HepG2 (cell line): ENCODE measurements at regions not wholly inside any gene's neighbourhood (a gene's known extent, or its start where the extent isn't known, plus 50 kb on each side); places are given as distances from the start of the nearest gene placed in this dataset.

ENCODE experiments used
- MAZ ChIP-seq, 2 experiments: sonication (generic) in 1 of 2; formaldehyde crosslinking in 1 of 2; IDR thresholded peaks; 2 replicates each; pipeline versions ENCODE4 v1.5.0 to v1.6.1; 2012 to 2020; ENCODE audit warnings: low read depth in 2 of 2, mild to moderate bottlenecking in 2 of 2, borderline replicate concordance in 1 of 2, improper control_type of control experiment in 1 of 2, low read length in 1 of 2, missing genetic modification reagents in 1 of 2, moderate library complexity in 1 of 2
- U2AF1 ChIP-seq: fragments of 200-400 bp; formaldehyde crosslinking; optimal IDR thresholded peaks from 2 replicates; pipeline ENCODE3; 2017; ENCODE audit warnings: mild to moderate bottlenecking, low read depth, low read length

- no peak for TF ChIP-seq MAZ (IDR thresholded peaks at IDR 0.05; ENCODE audit: borderline replicate concordance, low read depth, low read length)
- no peak for TF ChIP-seq MAZ (CRISPR knock-in tag; IDR thresholded peaks at IDR 0.05; ENCODE audit: low read depth)
- TF ChIP-seq U2AF1, result no peak
Observed at GRCh38 chrX:22934640-22935039, 65.1 kb upstream of the DDX53 start.
